HCT116 (cell line): ENCODE measurements at regions not wholly inside any gene's neighbourhood (a gene's known extent, or its start where the extent isn't known, plus 50 kb on each side); places are given as distances from the start of the nearest gene placed in this dataset.

Source experiments
- ATAC-seq: fragments of 200-7000 bp; cut with Tn5 transposase; 2 replicates; pipeline ENCODE4 v1.9.1; 2020; ENCODE audit warnings: mild to moderate bottlenecking, moderate library complexity
- BruUV-seq: library from RNA; stranded (reverse); fragments of 400-500 nt; replicated peaks from 2 replicates; lab custom pipeline; 2021; lab: Mats Ljungman, UMichigan
- CTCF ChIA-PET: fragments of 300-600 bp; sonication (Branson Sonifier 250); formaldehyde crosslinking; loops from one replicate; lab custom pipeline; 2021; ENCODE audit warnings: antibody characterized with exemption; lab: Charles Lee
- POLR2A ChIA-PET: fragments of 300-600, 350-600 bp; sonication (Branson Sonifier 250); formaldehyde crosslinking; loops from one replicate; lab custom pipeline; 2021; ENCODE audit warnings: antibody characterized with exemption; lab: Charles Lee
- RAD21 ChIA-PET, 2 experiments: fragments of 300-600 bp; sonication (Branson Sonifier 250); formaldehyde crosslinking; loops; one replicate each; lab custom pipeline; 2023; ENCODE audit warnings: low total read pairs in 2 of 2; ENCODE audit not compliant: uncharacterized antibody in 2 of 2, unreplicated experiment in 2 of 2, low non-redundant PET in 1 of 2; lab: Charles Lee
- DNase-seq: peaks from one replicate; pipeline ENCODE4 v3.0.0-alpha.2; 2010; ENCODE audit warnings: low read depth, low spot score
- H2AFZ ChIP-seq: fragments of 200-600 bp; shearing (Covaris generic), sonication (generic); 2 replicates; pipeline ENCODE4 v1.6.1; 2017; ENCODE audit warnings: low read depth, mixed run types, mixed read lengths, antibody characterized with exemption, low read length; ENCODE audit not compliant: poor library complexity, severe bottlenecking
- H3K27ac ChIP-seq: 2 replicates; pipeline ENCODE4 v1.5.1; 2012; ENCODE audit warnings: low read depth, low read length
- H3K27me3 ChIP-seq: fragments of 200-600 bp; sonication (generic); 2 replicates; pipeline ENCODE4 v1.6.1; 2016; ENCODE audit warnings: mixed run types, low read length, mixed read lengths; ENCODE audit not compliant: insufficient read depth
- H3K36me3 ChIP-seq, 2 experiments: fragments of 200-500 bp in 1 of 2; fragments of 200-600 bp in 1 of 2; sonication (Bioruptor generic) in 1 of 2; sonication (generic) in 1 of 2; 2 replicates each; pipeline versions ENCODE4 v1.5.1 to v1.6.1; 2014 to 2016; ENCODE audit warnings: low read length in 2 of 2, inconsistent platforms in 1 of 2, mixed read lengths in 1 of 2, mixed run types in 1 of 2; ENCODE audit not compliant: insufficient read depth in 2 of 2, control insufficient read depth in 1 of 2
- H3K4me1 ChIP-seq, 2 experiments: fragments of 200-600 bp in 1 of 2; sonication (generic) in 1 of 2; 2 replicates each; pipeline versions ENCODE4 v1.5.1 to v1.6.1; 2012 to 2017; ENCODE audit warnings: low read length in 2 of 2, inconsistent platforms in 1 of 2, mild to moderate bottlenecking in 1 of 2, mixed read lengths in 1 of 2, mixed run types in 1 of 2, moderate library complexity in 1 of 2; ENCODE audit not compliant: insufficient read depth in 2 of 2, control insufficient read depth in 1 of 2
- H3K4me2 ChIP-seq: fragments of 200-600 bp; sonication (generic); 2 replicates; pipeline ENCODE4 v1.6.1; 2017; ENCODE audit warnings: mixed run types, low read length, mixed read lengths
- H3K4me3 ChIP-seq, 2 experiments: fragments of 200-600 bp in 1 of 2; sonication (generic) in 1 of 2; replicated peaks in 1 of 2; 2 replicates each; pipeline ENCODE4 v1.5.1; 2011 to 2016; ENCODE audit warnings: low read length in 2 of 2, control low read depth in 1 of 2, low read depth in 1 of 2, mild to moderate bottlenecking in 1 of 2, mixed read lengths in 1 of 2, mixed run types in 1 of 2
- H3K79me2 ChIP-seq: fragments of 200-600 bp; sonication (generic); 2 replicates; pipeline ENCODE4 v1.6.1; 2017; ENCODE audit warnings: mild to moderate bottlenecking, mixed run types, low read length, moderate library complexity, mixed read lengths; ENCODE audit not compliant: insufficient read depth
- H3K9ac ChIP-seq: fragments of 200-600 bp; sonication (generic); 2 replicates; pipeline ENCODE4 v1.6.1; 2016; ENCODE audit warnings: low read length, mixed read lengths
- H3K9me2 ChIP-seq: fragments of 200-600 bp; sonication (generic), shearing (Covaris generic); 2 replicates; pipeline ENCODE4 v1.6.1; 2017; ENCODE audit warnings: mixed run types, mild to moderate bottlenecking, moderate library complexity; ENCODE audit not compliant: insufficient read depth
- H3K9me3 ChIP-seq, 2 experiments: fragments of 200-500 bp in 1 of 2; fragments of 200-600 bp in 1 of 2; sonication (Bioruptor generic) in 1 of 2; sonication (generic) in 1 of 2; 2 replicates each; pipeline ENCODE4 v1.6.1; 2014 to 2017; ENCODE audit warnings: low read length in 2 of 2, mixed read lengths in 2 of 2, inconsistent platforms in 1 of 2, low read depth in 1 of 2, mild to moderate bottlenecking in 1 of 2, mixed run types in 1 of 2, moderate library complexity in 1 of 2; ENCODE audit not compliant: control insufficient read depth in 1 of 2, insufficient read depth in 1 of 2
- H4K20me1 ChIP-seq: fragments of 200-600 bp; sonication (generic), shearing (Covaris generic); 2 replicates; pipeline ENCODE4 v1.6.1; 2017; ENCODE audit warnings: mixed run types, mild to moderate bottlenecking, moderate library complexity; ENCODE audit not compliant: insufficient read depth
- CBX3 ChIP-seq: IDR thresholded peaks from 2 replicates; pipeline ENCODE4 v1.6.1; 2012; ENCODE audit warnings: low read depth
- CEBPB ChIP-seq: IDR thresholded peaks from 2 replicates; pipeline ENCODE4 v1.6.1; 2012; ENCODE audit warnings: low read depth
- EGR1 ChIP-seq: IDR thresholded peaks from 2 replicates; pipeline ENCODE4 v1.6.1; 2012; ENCODE audit warnings: low read depth
- ELF1 ChIP-seq: IDR thresholded peaks from 2 replicates; pipeline ENCODE4 v1.6.1; 2012; ENCODE audit warnings: low read depth, borderline replicate concordance
- EZH2 ChIP-seq: fragments of 200-600 bp; sonication (generic); IDR thresholded peaks from 2 replicates; pipeline ENCODE4 v1.6.1; 2017; ENCODE audit warnings: antibody characterized with exemption, mixed run types
- EZH2phosphoT487 ChIP-seq: fragments of 200-600 bp; IDR thresholded peaks from 2 replicates; pipeline ENCODE4 v1.6.1; 2018; ENCODE audit warnings: antibody characterized with exemption, borderline replicate concordance
- FOSL1 ChIP-seq: IDR thresholded peaks from 2 replicates; pipeline ENCODE4 v1.6.1; 2012; ENCODE audit warnings: low read depth
- JUND ChIP-seq: IDR thresholded peaks from 2 replicates; pipeline ENCODE4 v1.6.1; 2012
- POLR2A ChIP-seq: IDR thresholded peaks from 2 replicates; pipeline ENCODE4 v1.7.0; 2011; ENCODE audit warnings: borderline replicate concordance; ENCODE audit not compliant: insufficient read depth, insufficient read length; ENCODE audit errors: extremely low read depth
- POLR2AphosphoS5 ChIP-seq: IDR thresholded peaks from 2 replicates; pipeline ENCODE4 v1.6.1; 2011; ENCODE audit warnings: mild to moderate bottlenecking, low read depth, low read length, moderate library complexity
- RAD21 ChIP-seq: IDR thresholded peaks from 2 replicates; pipeline ENCODE4 v1.6.1; 2012; ENCODE audit warnings: low read depth, mild to moderate bottlenecking
- SIN3A ChIP-seq: IDR thresholded peaks from 2 replicates; pipeline ENCODE4 v1.6.1; 2012; ENCODE audit warnings: low read depth
- SP1 ChIP-seq: IDR thresholded peaks from 2 replicates; pipeline ENCODE4 v1.6.1; 2012; ENCODE audit warnings: low read depth
- SRF ChIP-seq: IDR thresholded peaks from 2 replicates; pipeline ENCODE4 v1.6.1; 2012; ENCODE audit warnings: low read depth
- YY1 ChIP-seq: IDR thresholded peaks from 2 replicates; pipeline ENCODE4 v1.6.1; 2011; ENCODE audit warnings: low read length, low read depth, moderate library complexity, mild to moderate bottlenecking; ENCODE audit not compliant: insufficient replicate concordance; ENCODE audit errors: extremely low read depth
- ZFX ChIP-seq: fragments of 450-650 bp; IDR thresholded peaks from 2 replicates; pipeline ENCODE4 v1.6.1; 2017
- ZNF274 ChIP-seq: fragments of 200-500 bp; sonication (Bioruptor generic); IDR thresholded peaks from 2 replicates; pipeline ENCODE4 v1.6.1; 2014; ENCODE audit warnings: mild to moderate bottlenecking, low read depth, low read length, inconsistent platforms
- intact Hi-C: fragments of 100-400 bp; cut with micrococcal nuclease; formaldehyde crosslinking; loops from 2 replicates; pipeline ENCODE4 v1.10.0; 2022
- TF ChIP-seq, protein P1 (sequence below): IDR thresholded peaks from 2 replicates; pipeline ENCODE4 v1.6.1; 2011; ENCODE audit warnings: mild to moderate bottlenecking, low read length, moderate library complexity; ENCODE audit not compliant: insufficient replicate concordance; ENCODE audit errors: extremely low read depth
- TF ChIP-seq, protein P2 (sequence below): IDR thresholded peaks from 2 replicates; pipeline ENCODE4 v1.6.1; 2012
- TF ChIP-seq, protein P3 (sequence below): IDR thresholded peaks from 2 replicates; pipeline ENCODE4 v1.6.1; 2012

DNA sequence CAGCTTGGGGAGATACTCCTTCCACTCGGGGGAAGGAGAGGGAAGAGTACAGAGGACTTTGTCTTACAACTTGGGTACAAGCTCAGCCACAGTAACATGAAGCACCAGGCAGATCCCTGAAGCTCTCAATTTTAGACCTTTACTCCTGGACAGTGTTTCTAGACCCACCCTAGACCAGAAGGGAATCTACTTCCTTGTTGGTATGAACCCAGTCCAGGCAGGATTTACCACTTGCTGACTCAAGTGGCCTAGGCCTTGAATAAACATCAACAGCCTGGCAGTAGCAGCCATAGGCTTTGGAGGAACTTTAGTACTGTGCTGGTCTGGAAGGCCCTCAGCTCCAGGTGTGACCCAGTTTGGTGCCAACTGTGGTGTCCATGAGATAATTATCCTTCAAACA lies 173.1 kb downstream of the ADRA2A start:
- BruUV-seq = no TSS peak
- H3K4me1 ChIP-seq = no peaks in the 10 kb centered on the region
- ATAC-seq = no peak
- H3K9me2 ChIP-seq = no peaks in the 10 kb centered on the region
- H3K4me2 ChIP-seq = no peak overlapping the region
- no peaks in the 10 kb centered on the region for H3K36me3 ChIP-seq
- RAD21 ChIA-PET = no interaction called here
- CTCF ChIA-PET = no interaction called here
- H3K27me3 ChIP-seq = peaks cover 13% of the 10 kb centered on the region; the same call in 1 of the 2 replicates
- H3K9ac ChIP-seq = no peak overlapping the region
- no peak overlapping the region for H2AFZ ChIP-seq
- H3K9me3 ChIP-seq = no peaks in the 10 kb centered on the region
- no peak for TF ChIP-seq POLR2A
- TF ChIP-seq EZH2 = no peak
- no peak for TF ChIP-seq SRF
- TF ChIP-seq CBX3 = no peak
- TF ChIP-seq SP1 = no peak
- no peak for TF ChIP-seq CEBPB
- TF ChIP-seq YY1 = no peak
- TF ChIP-seq POLR2AphosphoS5 = no peak
- TF ChIP-seq, all 23 proteins: peak for 0
- Histone ChIP-seq H3K79me2 (no peaks in the 10 kb centered on the region), H3K4me3 (no peak overlapping the region), H3K27ac (no peak overlapping the region), H4K20me1 (no peaks in the 10 kb centered on the region)
- intact Hi-C loops = no loop called here
- no peak for DNase-seq
- POLR2A ChIA-PET = no interaction called here

DNA sequence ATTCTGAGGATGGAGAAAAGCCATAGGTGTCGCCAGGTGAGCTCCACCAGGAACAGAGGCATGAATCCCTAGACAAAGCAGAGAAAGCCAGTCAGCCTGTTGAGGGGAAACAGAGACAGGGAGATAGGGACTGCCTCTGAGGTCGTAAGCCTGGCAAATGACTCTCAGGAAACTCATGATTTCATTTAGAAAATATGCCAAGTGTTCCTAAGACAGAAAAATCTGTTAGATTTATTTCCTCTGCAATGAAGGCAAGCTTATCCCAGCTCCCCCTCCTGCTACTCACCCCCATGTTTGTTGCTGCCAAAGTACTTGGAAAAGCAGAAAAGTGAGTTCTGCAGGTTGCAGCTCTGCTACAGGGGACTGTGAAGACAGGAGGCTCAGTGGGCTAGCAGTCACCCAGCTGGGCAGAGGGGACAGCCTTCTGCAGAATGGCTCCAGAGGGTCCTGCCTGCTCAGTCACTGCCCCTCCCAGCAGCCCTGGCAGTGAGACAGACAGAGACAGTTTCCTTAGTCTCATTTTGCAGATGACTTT lies 184.3 kb downstream of the ADRA2A start:
- no peak for DNase-seq
- peaks cover 40% of the 10 kb centered on the region for H3K27me3 ChIP-seq
- H3K4me1 ChIP-seq = no peaks in the 10 kb centered on the region
- ChIA-PET POLR2A (no interaction called here), RAD21 (no interaction called here), CTCF (no interaction called here)
- no peak overlapping the region for H2AFZ ChIP-seq
- TF ChIP-seq CBX3 (no peak), SRF (no peak), EGR1 (no peak), POLR2A (no peak), ZNF274 (no peak), SP1 (no peak), ELF1 (no peak), YY1 (no peak), ZFX (no peak), EZH2phosphoT487 (no peak), JUND (no peak), CEBPB (no peak), RAD21 (no peak), FOSL1 (no peak), EZH2 (no peak), SIN3A (no peak), POLR2AphosphoS5 (no peak)
- TF ChIP-seq, protein P1, sequence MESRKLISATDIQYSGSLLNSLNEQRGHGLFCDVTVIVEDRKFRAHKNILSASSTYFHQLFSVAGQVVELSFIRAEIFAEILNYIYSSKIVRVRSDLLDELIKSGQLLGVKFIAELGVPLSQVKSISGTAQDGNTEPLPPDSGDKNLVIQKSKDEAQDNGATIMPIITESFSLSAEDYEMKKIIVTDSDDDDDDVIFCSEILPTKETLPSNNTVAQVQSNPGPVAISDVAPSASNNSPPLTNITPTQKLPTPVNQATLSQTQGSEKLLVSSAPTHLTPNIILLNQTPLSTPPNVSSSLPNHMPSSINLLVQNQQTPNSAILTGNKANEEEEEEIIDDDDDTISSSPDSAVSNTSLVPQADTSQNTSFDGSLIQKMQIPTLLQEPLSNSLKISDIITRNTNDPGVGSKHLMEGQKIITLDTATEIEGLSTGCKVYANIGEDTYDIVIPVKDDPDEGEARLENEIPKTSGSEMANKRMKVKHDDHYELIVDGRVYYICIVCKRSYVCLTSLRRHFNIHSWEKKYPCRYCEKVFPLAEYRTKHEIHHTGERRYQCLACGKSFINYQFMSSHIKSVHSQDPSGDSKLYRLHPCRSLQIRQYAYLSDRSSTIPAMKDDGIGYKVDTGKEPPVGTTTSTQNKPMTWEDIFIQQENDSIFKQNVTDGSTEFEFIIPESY = no peak
- TF ChIP-seq, protein P2, sequence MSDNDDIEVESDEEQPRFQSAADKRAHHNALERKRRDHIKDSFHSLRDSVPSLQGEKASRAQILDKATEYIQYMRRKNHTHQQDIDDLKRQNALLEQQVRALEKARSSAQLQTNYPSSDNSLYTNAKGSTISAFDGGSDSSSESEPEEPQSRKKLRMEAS = no peak
- TF ChIP-seq, protein P3, sequence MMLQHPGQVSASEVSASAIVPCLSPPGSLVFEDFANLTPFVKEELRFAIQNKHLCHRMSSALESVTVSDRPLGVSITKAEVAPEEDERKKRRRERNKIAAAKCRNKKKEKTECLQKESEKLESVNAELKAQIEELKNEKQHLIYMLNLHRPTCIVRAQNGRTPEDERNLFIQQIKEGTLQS = no peak
- H3K9ac ChIP-seq = no peak overlapping the region
- no peak overlapping the region for H3K4me2 ChIP-seq
- intact Hi-C loops = no loop called here
- H3K9me2 ChIP-seq = no peaks in the 10 kb centered on the region
- BruUV-seq = no TSS peak
- H3K79me2 ChIP-seq = no peaks in the 10 kb centered on the region
- no peak overlapping the region for H3K27ac ChIP-seq
- no peak overlapping the region for H3K4me3 ChIP-seq
- no peaks in the 10 kb centered on the region for H3K36me3 ChIP-seq
- H3K9me3 ChIP-seq = no peaks in the 10 kb centered on the region
- no peak for ATAC-seq
- H4K20me1 ChIP-seq = no peaks in the 10 kb centered on the region
